Keratinocyte (primary cell): ENCODE measurements at regions not wholly inside any gene's neighbourhood (a gene's known extent, or its start where the extent isn't known, plus 50 kb on each side); places are given as distances from the start of the nearest gene placed in this dataset.

Experiments used
- DNase-seq: peaks from one replicate; pipeline ENCODE4 v3.0.0-alpha.2; 2011; ENCODE audit warnings: low read depth, missing footprints, low spot score
- FAIRE-seq: peaks from 2 replicates; lab custom pipeline; 2011; peaks lifted over from hg19 to GRCh38; lab: Jason Lieb, UNC
- H2AFZ ChIP-seq: 2 replicates; pipeline ENCODE4 v1.6.0; 2012; ENCODE audit warnings: low read length, control low read depth, inconsistent platforms; ENCODE audit not compliant: control insufficient read depth
- H3K27ac ChIP-seq: 2 replicates; pipeline ENCODE4 v1.5.1; 2011; ENCODE audit warnings: low read length; ENCODE audit not compliant: control insufficient read depth, insufficient read depth
- H3K27me3 ChIP-seq: 3 replicates; pipeline ENCODE4 v1.6.0; 2011; ENCODE audit warnings: low read length; ENCODE audit not compliant: control insufficient read depth, insufficient read depth; ENCODE audit errors: extremely low read depth
- H3K36me3 ChIP-seq, 2 experiments: 2 replicates in 1 of 2; 3 replicates in 1 of 2; pipeline ENCODE4 v1.5.1; 2011; ENCODE audit warnings: low read length in 2 of 2, mild to moderate bottlenecking in 1 of 2; ENCODE audit not compliant: control insufficient read depth in 2 of 2, insufficient read depth in 2 of 2; ENCODE audit errors: extremely low read depth in 1 of 2
- H3K4me1 ChIP-seq: 3 replicates; pipeline ENCODE4 v1.5.1; 2011; ENCODE audit warnings: low read length; ENCODE audit not compliant: control insufficient read depth, insufficient read depth; ENCODE audit errors: extremely low read depth
- H3K4me2 ChIP-seq: 3 replicates; pipeline ENCODE4 v1.6.0; 2011; ENCODE audit warnings: low read depth, low read length; ENCODE audit not compliant: control insufficient read depth, insufficient read depth; ENCODE audit errors: extremely low read depth
- H3K4me3 ChIP-seq, 3 experiments: fragments of 200-600 bp in 1 of 3; sonication (generic) in 1 of 3; 2 replicates in 2 of 3; 3 replicates in 1 of 3; pipeline ENCODE4 v1.5.1; 2011 to 2016; ENCODE audit warnings: low read length in 3 of 3, mild to moderate bottlenecking in 3 of 3, control low read depth in 2 of 3, inconsistent platforms in 1 of 3, low read depth in 1 of 3, mixed read lengths in 1 of 3, mixed run types in 1 of 3, moderate library complexity in 1 of 3; ENCODE audit not compliant: control insufficient read depth in 2 of 3, insufficient read depth in 2 of 3; ENCODE audit errors: extremely low read depth in 1 of 3
- H3K79me2 ChIP-seq: 2 replicates; pipeline ENCODE4 v1.6.0; 2012; ENCODE audit warnings: low read length; ENCODE audit not compliant: control insufficient read depth, insufficient read depth
- H3K9ac ChIP-seq: 3 replicates; pipeline ENCODE4 v1.6.0; 2011; ENCODE audit warnings: low read length; ENCODE audit not compliant: control insufficient read depth, insufficient read depth; ENCODE audit errors: extremely low read depth
- H3K9me1 ChIP-seq: 3 replicates; pipeline ENCODE4 v1.6.0; 2011; ENCODE audit warnings: low read length; ENCODE audit not compliant: control insufficient read depth, insufficient read depth; ENCODE audit errors: extremely low read depth
- H3K9me3 ChIP-seq: 2 replicates; pipeline ENCODE4 v1.5.1; 2012; ENCODE audit warnings: low read depth, low read length; ENCODE audit not compliant: control insufficient read depth
- H4K20me1 ChIP-seq: 3 replicates; pipeline ENCODE4 v1.6.0; 2011; ENCODE audit warnings: low read length; ENCODE audit not compliant: control insufficient read depth, insufficient read depth; ENCODE audit errors: extremely low read depth
- EZH2 ChIP-seq: IDR thresholded peaks from one replicate; pipeline ENCODE4 v1.6.1; 2012; ENCODE audit warnings: inconsistent platforms, mild to moderate bottlenecking, low read length, moderate library complexity
- dilution Hi-C: fragments of 300-500 bp; cut with MboI; formaldehyde crosslinking; loops from one replicate; pipeline ENCODE4 v1.7.0; 2020; ENCODE audit warnings: low sequenced_read_pairs; ENCODE audit not compliant: extremely low pct_ligation_motif_present
- TF ChIP-seq, protein P1 (sequence below), 3 experiments: IDR thresholded peaks in 1 of 3; conservative IDR thresholded peaks in 1 of 3; optimal IDR thresholded peaks in 1 of 3; 2 replicates in 2 of 3; 3 replicates in 1 of 3; pipeline versions ENCODE3 to v1.5.1; 2011; ENCODE audit warnings: low read length in 3 of 3, mild to moderate bottlenecking in 3 of 3, moderate library complexity in 2 of 3, control low read depth in 1 of 3, inconsistent platforms in 1 of 3; ENCODE audit not compliant: insufficient read depth in 2 of 3; ENCODE audit errors: extremely low read depth in 1 of 3

DNA sequence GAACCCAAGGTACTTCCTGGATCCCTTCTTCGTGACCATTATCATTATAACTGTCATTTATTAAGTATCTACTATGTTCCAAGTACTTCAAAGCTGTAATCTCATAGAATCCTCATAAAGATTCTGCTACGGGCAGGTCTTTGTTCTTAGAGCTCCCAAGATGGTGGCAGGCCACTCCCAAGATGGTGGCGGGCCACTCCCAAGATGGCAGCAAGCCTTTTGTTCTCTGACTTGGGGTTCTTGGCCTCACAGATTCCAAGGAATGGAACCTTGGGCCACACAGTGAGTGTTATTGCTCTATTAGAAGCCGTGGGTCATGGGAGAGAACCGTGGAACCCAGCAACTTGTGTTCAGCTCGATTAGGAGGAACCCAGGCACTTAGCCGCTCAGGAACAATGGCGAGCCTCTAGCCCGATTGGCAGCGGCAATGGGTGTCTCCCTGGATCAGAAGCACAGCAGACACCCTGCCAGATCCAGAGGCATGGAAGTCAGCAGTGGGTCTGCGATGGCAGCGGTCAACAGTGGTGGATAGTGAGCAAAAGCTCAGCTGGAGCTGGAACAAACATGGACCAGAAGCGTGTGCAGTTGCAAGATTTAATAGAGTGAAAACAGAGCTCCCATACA is 193.7 kb upstream of the BTG1 start:
- no peak overlapping the region for H2AFZ ChIP-seq
- H3K9me3 ChIP-seq, result no peaks in the 10 kb centered on the region
- H3K4me3 ChIP-seq, result no peak overlapping the region
- no peak overlapping the region for H3K27ac ChIP-seq
- no peak overlapping the region for H3K4me2 ChIP-seq
- no peak overlapping the region for H3K9ac ChIP-seq
- FAIRE-seq (no peak), DNase-seq (no peak)
- H3K36me3 ChIP-seq, result no peaks in the 10 kb centered on the region
- dilution Hi-C loops, result no loop called here
- no peak for TF ChIP-seq EZH2
- H3K9me1 ChIP-seq, result no peaks in the 10 kb centered on the region
- H4K20me1 ChIP-seq, result no peaks in the 10 kb centered on the region
- no peaks in the 10 kb centered on the region for H3K27me3 ChIP-seq
- H3K79me2 ChIP-seq, result no peaks in the 10 kb centered on the region
- H3K4me1 ChIP-seq, result peaks cover 8% of the 10 kb centered on the region

DNA sequence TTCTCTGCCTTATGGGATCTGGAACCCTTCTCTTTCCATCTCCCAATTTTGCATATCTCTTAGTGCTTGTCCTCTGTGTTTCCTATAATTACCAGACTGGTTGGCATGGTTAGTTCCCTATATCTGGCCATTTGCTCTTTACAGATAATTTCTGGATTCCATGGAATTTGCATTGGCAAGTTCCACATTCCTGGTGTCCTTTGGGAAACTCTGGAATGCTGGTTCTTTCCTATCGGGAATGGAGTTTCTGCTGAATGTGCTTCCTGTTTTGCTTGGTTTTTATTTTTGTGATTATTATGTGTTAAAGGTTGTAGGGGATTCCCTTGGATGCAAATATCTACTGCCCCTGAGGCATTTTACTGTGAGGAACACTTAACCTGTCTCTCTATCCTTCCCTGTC is 193.0 kb upstream of the BTG1 start:
- peaks cover 8% of the 10 kb centered on the region for H3K4me1 ChIP-seq
- no peak overlapping the region for H3K4me3 ChIP-seq
- no peak overlapping the region for H3K4me2 ChIP-seq
- FAIRE-seq (no peak), DNase-seq (no peak)
- H3K27ac ChIP-seq, result no peak overlapping the region
- H3K36me3 ChIP-seq, result no peaks in the 10 kb centered on the region
- TF ChIP-seq, protein P1, sequence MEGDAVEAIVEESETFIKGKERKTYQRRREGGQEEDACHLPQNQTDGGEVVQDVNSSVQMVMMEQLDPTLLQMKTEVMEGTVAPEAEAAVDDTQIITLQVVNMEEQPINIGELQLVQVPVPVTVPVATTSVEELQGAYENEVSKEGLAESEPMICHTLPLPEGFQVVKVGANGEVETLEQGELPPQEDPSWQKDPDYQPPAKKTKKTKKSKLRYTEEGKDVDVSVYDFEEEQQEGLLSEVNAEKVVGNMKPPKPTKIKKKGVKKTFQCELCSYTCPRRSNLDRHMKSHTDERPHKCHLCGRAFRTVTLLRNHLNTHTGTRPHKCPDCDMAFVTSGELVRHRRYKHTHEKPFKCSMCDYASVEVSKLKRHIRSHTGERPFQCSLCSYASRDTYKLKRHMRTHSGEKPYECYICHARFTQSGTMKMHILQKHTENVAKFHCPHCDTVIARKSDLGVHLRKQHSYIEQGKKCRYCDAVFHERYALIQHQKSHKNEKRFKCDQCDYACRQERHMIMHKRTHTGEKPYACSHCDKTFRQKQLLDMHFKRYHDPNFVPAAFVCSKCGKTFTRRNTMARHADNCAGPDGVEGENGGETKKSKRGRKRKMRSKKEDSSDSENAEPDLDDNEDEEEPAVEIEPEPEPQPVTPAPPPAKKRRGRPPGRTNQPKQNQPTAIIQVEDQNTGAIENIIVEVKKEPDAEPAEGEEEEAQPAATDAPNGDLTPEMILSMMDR (optimal IDR thresholded peaks at IDR 0.05 in 1 of 3, IDR thresholded peaks at IDR 0.05 in 1 of 3, conservative IDR thresholded peaks at IDR 0.05 in 1 of 3; ENCODE audit: extremely low read depth in 1 of 3, insufficient read depth in 2 of 3, low read length in 3 of 3), result no peak
- no peak for TF ChIP-seq EZH2
- H3K27me3 ChIP-seq, result no peaks in the 10 kb centered on the region
- no peak overlapping the region for H3K9ac ChIP-seq
- H3K79me2 ChIP-seq, result no peaks in the 10 kb centered on the region
- no peaks in the 10 kb centered on the region for H3K9me1 ChIP-seq
- H3K9me3 ChIP-seq, result no peaks in the 10 kb centered on the region
- H4K20me1 ChIP-seq, result no peaks in the 10 kb centered on the region
- dilution Hi-C loops, result no loop called here
- H2AFZ ChIP-seq, result no peak overlapping the region

GRCh38 chr12:92338102-92338501 is 192.5 kb upstream of the BTG1 start:
- TF ChIP-seq EZH2, result no peak
- TF ChIP-seq, protein P1 (optimal IDR thresholded peaks at IDR 0.05 in 1 of 3, IDR thresholded peaks at IDR 0.05 in 1 of 3, conservative IDR thresholded peaks at IDR 0.05 in 1 of 3; ENCODE audit: extremely low read depth in 1 of 3, insufficient read depth in 2 of 3, low read length in 3 of 3), result no peak
- no peak overlapping the region for H2AFZ ChIP-seq
- no peaks in the 10 kb centered on the region for H3K27me3 ChIP-seq
- H3K4me2 ChIP-seq, result no peak overlapping the region
- no peaks in the 10 kb centered on the region for H3K79me2 ChIP-seq
- dilution Hi-C loops, result no loop called here
- no peaks in the 10 kb centered on the region for H3K9me3 ChIP-seq
- H3K27ac ChIP-seq, result no peak overlapping the region
- no peak overlapping the region for H3K4me3 ChIP-seq
- peaks cover 8% of the 10 kb centered on the region for H3K4me1 ChIP-seq
- no peaks in the 10 kb centered on the region for H3K36me3 ChIP-seq
- H3K9ac ChIP-seq, result no peak overlapping the region
- H4K20me1 ChIP-seq, result no peaks in the 10 kb centered on the region
- no peak for FAIRE-seq
- DNase-seq, result no peak
- H3K9me1 ChIP-seq, result no peaks in the 10 kb centered on the region
